GDM1 (cell line): ENCODE measurements at regions not wholly inside any gene's neighbourhood (a gene's known extent, or its start where the extent isn't known, plus 50 kb on each side); places are given as distances from the start of the nearest gene placed in this dataset.

ENCODE experiments used
- DNase-seq: peaks from one replicate; lab custom pipeline; 2025; lab: John Stamatoyannopoulos, UW

GRCh38 chr3:188066141-188066540 lies 87.8 kb upstream of the LPP start:
- no peak for DNase-seq

- no peak for DNase-seq
Measured at GRCh38 chr3:188067932-188068331, 86.0 kb upstream of the LPP start.

- DNase-seq = no peak
Measured at GRCh38 chr3:188068342-188068741, 85.6 kb upstream of the LPP start.

GRCh38 chr3:188071636-188072035 lies 82.3 kb upstream of the LPP start:
- no peak for DNase-seq

GRCh38 chr3:188076176-188076575 lies 77.8 kb upstream of the LPP start:
- DNase-seq = no peak

GRCh38 chr3:188077160-188077799 lies 76.7 kb upstream of the LPP start:
- no peak for DNase-seq

GRCh38 chr3:188080091-188080490 lies 73.9 kb upstream of the LPP start:
- no peak for DNase-seq

- no peak for DNase-seq
Measured at GRCh38 chr3:188082031-188082430, 71.9 kb upstream of the LPP start.

- no peak for DNase-seq
Measured at GRCh38 chr3:188082450-188082849, 71.5 kb upstream of the LPP start.

- DNase-seq = no peak
Measured at GRCh38 chr3:188083011-188083410, 70.9 kb upstream of the LPP start.

- no peak for DNase-seq
Measured at GRCh38 chr3:188084752-188085583, 69.0 kb upstream of the LPP start.

- no peak for DNase-seq
Measured at GRCh38 chr3:188085584-188086560, 68.1 kb upstream of the LPP start.

GRCh38 chr3:188088948-188089685 lies 64.8 kb upstream of the LPP start:
- DNase-seq = no peak

GRCh38 chr3:188090620-188091309 lies 63.2 kb upstream of the LPP start:
- no peak for DNase-seq

GRCh38 chr3:188091746-188092145 lies 62.2 kb upstream of the LPP start:
- no peak for DNase-seq

- DNase-seq = no peak
Measured at GRCh38 chr3:188092648-188093047, 61.3 kb upstream of the LPP start.

GRCh38 chr3:188095431-188095830 lies 58.5 kb upstream of the LPP start:
- DNase-seq = no peak

GRCh38 chr3:188097791-188098190 lies 56.2 kb upstream of the LPP start:
- DNase-seq = peak; percentile 65

GRCh38 chr3:188099907-188100306 lies 54.0 kb upstream of the LPP start:
- DNase-seq = no peak

GRCh38 chr3:188102861-188103547 lies 51.0 kb upstream of the LPP start:
- no peak for DNase-seq

- no peak for DNase-seq
Measured at GRCh38 chr3:188104050-188104449, 49.9 kb upstream of the LPP start.
